Hepatocyte (in vitro differentiated cells): ENCODE measurements at regions not wholly inside any gene's neighbourhood (a gene's known extent, or its start where the extent isn't known, plus 50 kb on each side); places are given as distances from the start of the nearest gene placed in this dataset.

Experiments used
- DNase-seq: peaks from one replicate; pipeline ENCODE4 v3.0.0-alpha.2; 2016; ENCODE audit warnings: low spot score
- H2AFZ ChIP-seq: fragments of 200-600 bp; sonication (generic); 2 replicates; pipeline ENCODE4 v1.6.0; 2016; ENCODE audit warnings: antibody characterized with exemption, mild to moderate bottlenecking
- H3K27ac ChIP-seq: fragments of 200-600 bp; sonication (generic); 2 replicates; pipeline ENCODE4 v1.5.1; 2016; ENCODE audit warnings: mild to moderate bottlenecking
- H3K27me3 ChIP-seq: fragments of 200-600 bp; sonication (generic); 2 replicates; pipeline ENCODE4 v1.6.1; 2016
- H3K36me3 ChIP-seq: fragments of 200-600 bp; sonication (generic); replicated peaks from 2 replicates; pipeline ENCODE4 v1.5.1; 2016; ENCODE audit warnings: low read depth; ENCODE audit not compliant: insufficient read depth
- H3K4me1 ChIP-seq: fragments of 200-600 bp; sonication (generic); 2 replicates; pipeline ENCODE4 v1.5.1; 2016; ENCODE audit warnings: mild to moderate bottlenecking, moderate library complexity; ENCODE audit not compliant: insufficient read depth
- H3K4me2 ChIP-seq: fragments of 200-600 bp; sonication (generic); 2 replicates; pipeline ENCODE4 v1.6.0; 2016
- H3K4me3 ChIP-seq: fragments of 200-600 bp; sonication (generic); 2 replicates; pipeline ENCODE4 v1.5.1; 2016; ENCODE audit warnings: mild to moderate bottlenecking
- H3K79me2 ChIP-seq: fragments of 200-600 bp; sonication (generic); 2 replicates; pipeline ENCODE4 v1.6.0; 2017; ENCODE audit warnings: mild to moderate bottlenecking
- H3K9me2 ChIP-seq: fragments of 200-600 bp; sonication (generic); replicated peaks from 2 replicates; pipeline ENCODE4 v1.6.0; 2017; ENCODE audit warnings: mild to moderate bottlenecking; ENCODE audit not compliant: insufficient read depth
- H3K9me3 ChIP-seq: fragments of 200-600 bp; sonication (generic); 2 replicates; pipeline ENCODE4 v1.5.1; 2016; ENCODE audit warnings: low read depth, mild to moderate bottlenecking
- H4K20me1 ChIP-seq: fragments of 200-600 bp; sonication (generic); 2 replicates; pipeline ENCODE4 v1.6.0; 2016; ENCODE audit warnings: mild to moderate bottlenecking; ENCODE audit not compliant: insufficient read depth, poor library complexity, severe bottlenecking
- CTCF ChIP-seq: fragments of 200-600 bp; sonication (generic); IDR thresholded peaks from 2 replicates; pipeline ENCODE4 v1.5.1; 2016; ENCODE audit warnings: antibody characterized with exemption, mild to moderate bottlenecking; ENCODE audit not compliant: poor library complexity
- EZH2 ChIP-seq: fragments of 200-600 bp; sonication (generic); IDR thresholded peaks from 2 replicates; pipeline ENCODE4 v1.6.1; 2016; ENCODE audit warnings: antibody characterized with exemption, mild to moderate bottlenecking, borderline replicate concordance
- EZH2phosphoT487 ChIP-seq: fragments of 200-600 bp; sonication (generic); IDR thresholded peaks from one replicate; pipeline ENCODE4 v1.6.1; 2018; ENCODE audit warnings: antibody characterized with exemption, mild to moderate bottlenecking, low read depth, moderate library complexity; ENCODE audit not compliant: unreplicated experiment, severe bottlenecking
- WGBS: methylation state at CpG from one replicate; pipeline ENCODE4 v1.1.6; 2016; ENCODE audit warnings: low lambda C conversion rate; ENCODE audit errors: missing lambda C conversion rate; 5-methylcytosine and 5-hydroxymethylcytosine counted together

GRCh38 chr1:115547696-115548095, 94.1 kb upstream of the VANGL1 start:
- Histone ChIP-seq H3K4me2 (no peak overlapping the region), H3K27ac (no peak overlapping the region), H3K27me3 (no peaks in the 10 kb centered on the region), H3K4me3 (no peak overlapping the region), H3K79me2 (no peaks in the 10 kb centered on the region), H3K9me3 (no peaks in the 10 kb centered on the region), H4K20me1 (no peaks in the 10 kb centered on the region), H3K9me2 (no peaks in the 10 kb centered on the region), H3K4me1 (peaks cover 20% of the 10 kb centered on the region), H2AFZ (no peak overlapping the region), H3K36me3 (no peaks in the 10 kb centered on the region)
- 75% methylated on average over 6 of the region's 6 CpGs for WGBS
- no peak for DNase-seq
- TF ChIP-seq EZH2phosphoT487 (no peak), CTCF (no peak), EZH2 (no peak)

GRCh38 chr1:115546846-115547245, 94.9 kb upstream of the VANGL1 start:
- Histone ChIP-seq H4K20me1 (no peaks in the 10 kb centered on the region), H3K27me3 (no peaks in the 10 kb centered on the region), H3K4me1 (peaks cover 20% of the 10 kb centered on the region), H3K4me3 (no peak overlapping the region), H3K27ac (peak overlapping the region; percentile 90), H3K36me3 (no peaks in the 10 kb centered on the region), H3K9me3 (no peaks in the 10 kb centered on the region), H3K9me2 (no peaks in the 10 kb centered on the region), H3K79me2 (no peaks in the 10 kb centered on the region), H2AFZ (no peak overlapping the region), H3K4me2 (no peak overlapping the region)
- DNase-seq, result no peak
- TF ChIP-seq EZH2, result no peak
- no peak for TF ChIP-seq EZH2phosphoT487
- no peak for TF ChIP-seq CTCF
- 90% methylated on average over 2 of the region's 2 CpGs for whole genome bisulfite sequencing

- Histone ChIP-seq H4K20me1 (no peaks in the 10 kb centered on the region), H3K27me3 (no peaks in the 10 kb centered on the region), H3K4me3 (no peak overlapping the region), H3K4me2 (peak overlapping the region; percentile 13), H3K9me3 (no peaks in the 10 kb centered on the region), H3K79me2 (no peaks in the 10 kb centered on the region), H3K27ac (peak overlapping the region; percentile 90), H3K9me2 (no peaks in the 10 kb centered on the region), H3K36me3 (no peaks in the 10 kb centered on the region), H2AFZ (no peak overlapping the region), H3K4me1 (peaks cover 20% of the 10 kb centered on the region)
- WGBS, result 32% methylated on average over 9 of the region's 9 CpGs
- DNase-seq, result peak; percentile 86
- TF ChIP-seq CTCF, result peak; percentile 61
- TF ChIP-seq EZH2, result no peak
Measured at GRCh38 chr1:115545791-115546733, 95.7 kb upstream of the VANGL1 start.
